NB4 (cell line): ENCODE measurements at regions not wholly inside any gene's neighbourhood (a gene's known extent, or its start where the extent isn't known, plus 50 kb on each side); places are given as distances from the start of the nearest gene placed in this dataset.
"Not testable (repeated sequence)": the region's sequence is repeated elsewhere in the genome, so short reads cannot be mapped to it uniquely, and the experiment has no call there.

Source experiments
- MYC ChIP-seq: IDR thresholded peaks from 2 replicates; pipeline ENCODE4 v1.6.1; 2011; ENCODE audit warnings: low read depth, low read length
- POLR2A ChIP-seq: IDR thresholded peaks from 2 replicates; pipeline ENCODE4 v1.6.1; 2011; ENCODE audit warnings: mild to moderate bottlenecking; ENCODE audit not compliant: insufficient read length; ENCODE audit errors: extremely low read depth
- TF ChIP-seq, protein P1 (sequence below): IDR thresholded peaks from one replicate; pipeline ENCODE4 v1.5.1; 2012; ENCODE audit warnings: low read depth, low read length

DNA sequence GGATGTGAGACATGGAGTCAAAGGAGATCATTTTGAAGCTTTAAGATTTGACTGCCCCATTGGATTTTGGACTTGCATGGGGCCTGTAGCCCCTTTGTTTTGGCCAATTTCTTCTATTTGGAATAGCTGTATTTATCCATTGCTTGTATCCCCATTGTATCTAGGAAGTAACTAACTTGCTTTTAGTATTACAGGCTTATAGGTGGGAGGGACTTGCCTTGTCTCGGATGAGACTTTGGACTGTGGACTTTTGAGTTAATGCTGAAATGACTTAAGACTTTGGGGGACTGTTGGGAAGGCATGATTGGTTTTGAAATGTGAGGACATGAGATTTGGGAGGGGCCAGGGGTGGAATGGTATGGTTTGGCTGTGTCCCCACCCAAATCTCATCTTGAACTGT lies 105.2 kb downstream of the FOXD2 start:
- TF ChIP-seq, protein P1, sequence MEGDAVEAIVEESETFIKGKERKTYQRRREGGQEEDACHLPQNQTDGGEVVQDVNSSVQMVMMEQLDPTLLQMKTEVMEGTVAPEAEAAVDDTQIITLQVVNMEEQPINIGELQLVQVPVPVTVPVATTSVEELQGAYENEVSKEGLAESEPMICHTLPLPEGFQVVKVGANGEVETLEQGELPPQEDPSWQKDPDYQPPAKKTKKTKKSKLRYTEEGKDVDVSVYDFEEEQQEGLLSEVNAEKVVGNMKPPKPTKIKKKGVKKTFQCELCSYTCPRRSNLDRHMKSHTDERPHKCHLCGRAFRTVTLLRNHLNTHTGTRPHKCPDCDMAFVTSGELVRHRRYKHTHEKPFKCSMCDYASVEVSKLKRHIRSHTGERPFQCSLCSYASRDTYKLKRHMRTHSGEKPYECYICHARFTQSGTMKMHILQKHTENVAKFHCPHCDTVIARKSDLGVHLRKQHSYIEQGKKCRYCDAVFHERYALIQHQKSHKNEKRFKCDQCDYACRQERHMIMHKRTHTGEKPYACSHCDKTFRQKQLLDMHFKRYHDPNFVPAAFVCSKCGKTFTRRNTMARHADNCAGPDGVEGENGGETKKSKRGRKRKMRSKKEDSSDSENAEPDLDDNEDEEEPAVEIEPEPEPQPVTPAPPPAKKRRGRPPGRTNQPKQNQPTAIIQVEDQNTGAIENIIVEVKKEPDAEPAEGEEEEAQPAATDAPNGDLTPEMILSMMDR: not testable (repeated sequence)
- TF ChIP-seq POLR2A, MYC: not testable (repeated sequence)
